HL-60 (cell line): ENCODE measurements at regions not wholly inside any gene's neighbourhood (a gene's known extent, or its start where the extent isn't known, plus 50 kb on each side); places are given as distances from the start of the nearest gene placed in this dataset.

Experiments used
- GABPA ChIP-seq: IDR thresholded peaks from 2 replicates; pipeline ENCODE4 v1.6.1; 2012; ENCODE audit warnings: low read depth
- POLR2AphosphoS5 ChIP-seq: IDR thresholded peaks from 2 replicates; pipeline ENCODE4 v1.6.1; 2012; ENCODE audit warnings: low read depth
- TF ChIP-seq, protein P1 (sequence below): IDR thresholded peaks from one replicate; pipeline ENCODE4 v1.5.1; 2011; ENCODE audit warnings: low read length, control low read depth, inconsistent platforms; ENCODE audit not compliant: insufficient read depth

GRCh38 chr21:36263797-36264196 lies 56.2 kb upstream of the MORC3 start:
- TF ChIP-seq, protein P1, sequence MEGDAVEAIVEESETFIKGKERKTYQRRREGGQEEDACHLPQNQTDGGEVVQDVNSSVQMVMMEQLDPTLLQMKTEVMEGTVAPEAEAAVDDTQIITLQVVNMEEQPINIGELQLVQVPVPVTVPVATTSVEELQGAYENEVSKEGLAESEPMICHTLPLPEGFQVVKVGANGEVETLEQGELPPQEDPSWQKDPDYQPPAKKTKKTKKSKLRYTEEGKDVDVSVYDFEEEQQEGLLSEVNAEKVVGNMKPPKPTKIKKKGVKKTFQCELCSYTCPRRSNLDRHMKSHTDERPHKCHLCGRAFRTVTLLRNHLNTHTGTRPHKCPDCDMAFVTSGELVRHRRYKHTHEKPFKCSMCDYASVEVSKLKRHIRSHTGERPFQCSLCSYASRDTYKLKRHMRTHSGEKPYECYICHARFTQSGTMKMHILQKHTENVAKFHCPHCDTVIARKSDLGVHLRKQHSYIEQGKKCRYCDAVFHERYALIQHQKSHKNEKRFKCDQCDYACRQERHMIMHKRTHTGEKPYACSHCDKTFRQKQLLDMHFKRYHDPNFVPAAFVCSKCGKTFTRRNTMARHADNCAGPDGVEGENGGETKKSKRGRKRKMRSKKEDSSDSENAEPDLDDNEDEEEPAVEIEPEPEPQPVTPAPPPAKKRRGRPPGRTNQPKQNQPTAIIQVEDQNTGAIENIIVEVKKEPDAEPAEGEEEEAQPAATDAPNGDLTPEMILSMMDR: no peak
- TF ChIP-seq POLR2AphosphoS5: no peak
- TF ChIP-seq GABPA: no peak
